HG03139 (cell line): ENCODE measurements at regions not wholly inside any gene's neighbourhood (a gene's known extent, or its start where the extent isn't known, plus 50 kb on each side); places are given as distances from the start of the nearest gene placed in this dataset.
"Not testable (repeated sequence)": the region's sequence is repeated elsewhere in the genome, so short reads cannot be mapped to it uniquely, and the experiment has no call there.

Experiments
- ATAC-seq: cut with Tn5 transposase; IDR thresholded peaks from one replicate; pipeline ENCODE4 v1.9.1; 2021; ENCODE audit not compliant: unreplicated experiment

GRCh38 chr6:40888456-40888990 lies 150.5 kb downstream of the UNC5CL start:
- ATAC-seq, result no peak

GRCh38 chr6:40887792-40888340 lies 151.2 kb downstream of the UNC5CL start:
- ATAC-seq, result no peak

GRCh38 chr6:40887079-40887791 lies 151.8 kb downstream of the UNC5CL start:
- no peak for ATAC-seq

- ATAC-seq, result no peak
Measured at GRCh38 chr6:40885139-40885774, 153.8 kb downstream of the UNC5CL start.

- no peak for ATAC-seq
Measured at GRCh38 chr6:40882323-40882997, 156.6 kb downstream of the UNC5CL start.

GRCh38 chr6:40881501-40881900 lies 157.5 kb downstream of the UNC5CL start:
- no peak for ATAC-seq

GRCh38 chr6:40880906-40881305 lies 158.1 kb downstream of the UNC5CL start:
- no peak for ATAC-seq

- no peak for ATAC-seq
Measured at GRCh38 chr6:40879169-40879568, 159.9 kb downstream of the UNC5CL start.

GRCh38 chr6:40877362-40877761 lies 161.7 kb downstream of the UNC5CL start:
- no peak for ATAC-seq

- no peak for ATAC-seq
Measured at GRCh38 chr6:40876336-40876735, 162.7 kb downstream of the UNC5CL start.

- ATAC-seq, result no peak
Measured at GRCh38 chr6:40874495-40874894, 164.5 kb downstream of the UNC5CL start.

GRCh38 chr6:40871424-40871823 lies 167.6 kb downstream of the UNC5CL start:
- ATAC-seq, result no peak

- not testable (repeated sequence) for ATAC-seq
Measured at GRCh38 chr6:40868089-40868865, 170.7 kb downstream of the UNC5CL start.

- ATAC-seq, result not testable (repeated sequence)
Measured at GRCh38 chr6:40867527-40867926, 171.5 kb downstream of the UNC5CL start.

- ATAC-seq, result not testable (repeated sequence)
Measured at GRCh38 chr6:40865259-40865658, 173.8 kb downstream of the UNC5CL start.

- ATAC-seq, result no peak
Measured at GRCh38 chr6:40860443-40860842, 178.6 kb downstream of the UNC5CL start.

- no peak for ATAC-seq
Measured at GRCh38 chr6:40856271-40856670, 182.8 kb downstream of the UNC5CL start.

GRCh38 chr6:40855168-40855880 lies 183.7 kb downstream of the UNC5CL start:
- ATAC-seq, result no peak

GRCh38 chr6:40854592-40854991 lies 184.4 kb downstream of the UNC5CL start:
- no peak for ATAC-seq

- no peak for ATAC-seq
Measured at GRCh38 chr6:40852779-40853373, 186.1 kb downstream of the UNC5CL start.
